ENCODE measurements at regions not wholly inside any gene's neighbourhood (a gene's known extent, or its start where the extent isn't known, plus 50 kb on each side); places are given as distances from the start of the nearest gene placed in this dataset.

- DNase-seq (ENCODE audit: low read depth in 1 of 2, low spot score in 2 of 2) (peak in 1 of 2 experiments; percentile 1), FAIRE-seq (no peak)
- Histone ChIP-seq H2BK15ac (ENCODE audit: low read length) (no peak overlapping the region), H3K79me2 (ENCODE audit: control insufficient read depth in 1 of 2, insufficient read depth in 2 of 2, low read length in 2 of 2) (no peaks in the 10 kb centered on the region), H4K20me1 (replicated peaks in 1 of 2; ENCODE audit: control insufficient read depth in 1 of 2, insufficient read depth in 2 of 2, low read length in 2 of 2) (no peaks in the 10 kb centered on the region), H2BK120ac (replicated peaks; ENCODE audit: low read depth, low read length) (no peak overlapping the region), H3K56ac (replicated peaks; ENCODE audit: insufficient read length, low read depth, low read length) (no peak overlapping the region), H2AFZ (ENCODE audit: low read length) (no peak overlapping the region), H2BK20ac (ENCODE audit: low read length) (no peak overlapping the region), H3K9ac (replicated peaks in 1 of 4; ENCODE audit: extremely low read depth in 1 of 4, low read depth in 3 of 4, low read length in 3 of 4) (no peak overlapping the region), H3K14ac (ENCODE audit: insufficient read length) (no peak overlapping the region), H4K8ac (ENCODE audit: extremely low read depth, insufficient read depth, low read length) (no peak overlapping the region), H3K27me3 (replicated peaks in 1 of 4; ENCODE audit: control insufficient read depth in 3 of 4, extremely low read depth in 1 of 4, insufficient read depth in 3 of 4, low read length in 3 of 4) (no peaks in the 10 kb centered on the region; a peak in 1 of 7 replicates), H3K36me3 (ENCODE audit: control insufficient read depth in 2 of 4, insufficient read depth in 4 of 4, low read length in 3 of 4) (peaks cover 0 to 10% (median 2%) of the 10 kb centered on the region in 4 experiments; a peak in 3 of 8 replicates), H3K9me3 (ENCODE audit: insufficient read depth in 2 of 2, low read depth in 1 of 2, low read length in 1 of 2) (no peaks in the 10 kb centered on the region), H2BK5ac (ENCODE audit: low read depth, low read length) (no peak overlapping the region), H2BK12ac (ENCODE audit: low read depth, low read length) (no peak overlapping the region), H3K4me3 (ENCODE audit: extremely low read depth in 1 of 4, insufficient read depth in 2 of 4, low read depth in 3 of 4, low read length in 4 of 4) (no peak overlapping the region), H3K4ac (replicated peaks; ENCODE audit: insufficient read length, low read depth, low read length) (no peak overlapping the region), H4K91ac (replicated peaks; ENCODE audit: insufficient read length, low read length) (no peak overlapping the region), H3K23ac (ENCODE audit: insufficient read length) (no peak overlapping the region), H3K23me2 (ENCODE audit: low read depth, low read length) (no peaks in the 10 kb centered on the region), H3K4me1 (replicated peaks in 1 of 4; ENCODE audit: control insufficient read depth in 3 of 4, insufficient read depth in 4 of 4, low read length in 3 of 4) (peaks cover 0 to 7% (median 2%) of the 10 kb centered on the region in 4 experiments; a peak in 3 of 7 replicates), H2AK5ac (ENCODE audit: low read depth, low read length) (no peak overlapping the region), H3K4me2 (ENCODE audit: insufficient read depth in 1 of 2, low read depth in 2 of 2, low read length in 2 of 2) (no peak overlapping the region), H3K18ac (ENCODE audit: extremely low read depth, low read length) (no peak overlapping the region), H4K5ac (ENCODE audit: insufficient read length, low read depth, low read length) (no peak overlapping the region), H3K27ac (ENCODE audit: low read depth, low read length) (no peak overlapping the region), H3K79me1 (ENCODE audit: low read depth, low read length) (no peaks in the 10 kb centered on the region; the same call in 1 of the 2 replicates)
- TF ChIP-seq RAD21 (IDR thresholded peaks at IDR 0.05 in 1 of 2, conservative IDR thresholded peaks at IDR 0.05 in 1 of 2; ENCODE audit: low read depth in 2 of 2, low read length in 2 of 2) (no peak), BRCA1 (IDR thresholded peaks at IDR 0.05; ENCODE audit: low read depth, low read length) (no peak), JUN (IDR thresholded peaks at IDR 0.05; ENCODE audit: low read depth, low read length) (no peak)
- TF ChIP-seq, protein P1, sequence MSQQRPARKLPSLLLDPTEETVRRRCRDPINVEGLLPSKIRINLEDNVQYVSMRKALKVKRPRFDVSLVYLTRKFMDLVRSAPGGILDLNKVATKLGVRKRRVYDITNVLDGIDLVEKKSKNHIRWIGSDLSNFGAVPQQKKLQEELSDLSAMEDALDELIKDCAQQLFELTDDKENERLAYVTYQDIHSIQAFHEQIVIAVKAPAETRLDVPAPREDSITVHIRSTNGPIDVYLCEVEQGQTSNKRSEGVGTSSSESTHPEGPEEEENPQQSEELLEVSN (IDR thresholded peaks at IDR 0.05), result no peak
- 93% methylated on average over 1 of the region's 1 CpG; no CpG with 5 or more reads in 1 of the 2 experiments for WGBS, 2 experiments (ENCODE audit: extremely low coverage in 1 of 2, insufficient coverage in 1 of 2, insufficient read length in 1 of 2, insufficient replicate concordance in 2 of 2, low coverage in 1 of 2, low lambda C conversion rate in 2 of 2, missing lambda C conversion rate in 1 of 2)
- ChIA-PET CTCF (ENCODE audit: partially characterized antibody) (interaction anchor here (1.0 to 3.7 kb wide), 3 partner anchors 8 to 133 kb away, joined by 3 to 19 read pairs (median 10); no protein-coding TSS in a partner anchor), POLR2A (ENCODE audit: partially characterized antibody) (no interaction called here)
These were observed 93.9 kb upstream of the DMRT1 start for GRCh38 chr9:747567-747966.

Measured in H1 (cell line).